ENCODE measurements at regions not wholly inside any gene's neighbourhood (a gene's known extent, or its start where the extent isn't known, plus 50 kb on each side); places are given as distances from the start of the nearest gene placed in this dataset.

DNA sequence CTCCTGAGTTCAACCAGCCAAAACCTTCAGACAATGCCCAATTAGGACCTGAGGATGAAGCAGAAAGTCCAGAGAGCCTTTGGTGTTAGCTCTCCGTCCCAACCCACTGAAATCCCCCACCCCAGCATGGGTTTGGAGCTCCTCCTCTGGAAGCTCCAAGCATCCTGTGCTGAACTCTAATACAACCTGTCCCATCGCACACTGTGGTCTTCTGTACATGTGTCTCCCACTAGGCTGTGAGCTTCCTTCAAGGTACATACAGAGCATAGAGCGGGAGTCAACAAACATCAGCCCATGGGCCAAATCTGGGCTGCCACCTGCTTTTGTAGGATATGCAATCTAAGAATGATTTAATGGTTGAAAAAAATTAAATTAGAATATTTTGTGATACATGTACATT is 166.5 kb downstream of the LSM5 start:
- peaks cover 0 to 7% of the 10 kb centered on the region in 2 donors for H3K27me3 ChIP-seq (ENCODE audit: control insufficient read depth in 2 of 2, insufficient read depth in 1 of 2, low read length in 1 of 2)
- no peaks in the 10 kb centered on the region for H3K9me3 ChIP-seq (ENCODE audit: control insufficient read depth in 2 of 2, insufficient read depth in 1 of 2, low read length in 1 of 2)
- H3K36me3 ChIP-seq (ENCODE audit: control insufficient read depth in 2 of 2, insufficient read depth in 2 of 2, low read length in 1 of 2), result no peaks in the 10 kb centered on the region
- H3K4me3 ChIP-seq (ENCODE audit: low read length in 2 of 2), result no peak overlapping the region
- no peaks in the 10 kb centered on the region for H3K4me1 ChIP-seq (ENCODE audit: control insufficient read depth in 2 of 2, insufficient read depth in 2 of 2, low read length in 2 of 2)
- 95% methylated on average over 3 of the region's 3 CpGs for WGBS
- no peak for DNase-seq (ENCODE audit: low read depth in 6 of 9, low spot score in 9 of 9)
- H3K27ac ChIP-seq (ENCODE audit: low read depth in 1 of 2, low read length in 1 of 2), result no peak overlapping the region

DNA sequence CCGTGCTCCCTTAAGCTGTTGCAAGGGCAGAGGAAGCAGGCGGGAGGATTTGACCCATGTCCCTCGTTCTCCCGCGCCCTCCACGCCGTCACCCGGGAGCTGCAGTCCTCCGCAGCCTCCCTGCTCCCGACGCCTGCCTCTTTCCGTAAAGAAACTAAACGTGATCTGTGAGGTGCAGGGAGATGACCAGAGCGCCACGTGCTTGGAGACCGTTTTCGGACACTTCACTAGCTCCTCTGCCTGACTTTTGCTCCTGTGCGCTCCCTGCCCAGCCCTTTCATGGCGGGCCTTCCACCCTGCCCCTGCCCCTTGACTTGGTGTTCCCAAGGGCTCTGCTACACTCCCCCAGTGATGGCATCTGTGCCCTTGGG is 171.2 kb downstream of the LSM5 start:
- 58% methylated on average over 19 of the region's 19 CpGs for WGBS
- no peak for DNase-seq (ENCODE audit: low read depth in 6 of 9, low spot score in 9 of 9)
- H3K27ac ChIP-seq (ENCODE audit: low read depth in 1 of 2, low read length in 1 of 2), result no peak overlapping the region

DNA sequence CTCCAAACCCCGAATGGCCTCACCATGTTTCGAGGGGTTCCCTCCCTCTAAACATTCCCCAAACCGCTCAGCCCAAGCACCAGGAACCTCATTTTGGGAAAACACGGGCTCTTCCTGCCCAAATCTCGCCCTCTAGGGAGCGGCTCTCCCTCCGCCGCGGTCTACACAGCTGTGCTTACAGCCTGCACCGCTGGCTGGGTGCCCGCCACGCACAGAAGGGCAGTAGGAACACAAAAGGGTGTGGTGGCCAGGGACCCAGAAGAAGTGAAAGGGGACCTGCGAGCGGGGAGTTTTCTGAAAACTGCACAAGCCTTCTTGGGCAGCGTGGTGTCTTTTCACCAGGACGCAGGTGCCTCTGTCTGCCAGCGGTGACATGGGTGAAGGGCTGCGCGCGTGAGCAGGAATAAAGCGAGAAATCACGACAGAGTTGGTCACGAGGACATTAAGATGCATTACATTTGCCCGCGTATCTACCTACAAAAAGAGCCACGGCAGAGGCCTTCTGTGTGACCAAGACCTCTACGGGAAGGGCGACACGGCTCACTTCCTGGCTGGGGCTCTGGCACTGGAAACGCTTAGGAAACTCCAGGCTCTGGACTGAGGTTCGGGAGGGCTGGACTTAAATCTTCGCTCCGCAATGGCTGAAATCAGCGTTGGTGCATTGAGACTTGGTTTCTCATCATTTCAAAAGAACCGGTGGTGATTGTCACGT is 171.7 kb downstream of the LSM5 start:
- Histone ChIP-seq H3K36me3 (ENCODE audit: control insufficient read depth in 2 of 2, insufficient read depth in 2 of 2, low read length in 1 of 2) (no peaks in the 10 kb centered on the region), H3K4me1 (ENCODE audit: control insufficient read depth in 2 of 2, insufficient read depth in 2 of 2, low read length in 2 of 2) (no peaks in the 10 kb centered on the region), H3K4me3 (ENCODE audit: low read length in 2 of 2) (no peak overlapping the region), H3K27me3 (ENCODE audit: control insufficient read depth in 2 of 2, insufficient read depth in 1 of 2, low read length in 1 of 2) (peaks cover 0 to 15% of the 10 kb centered on the region in 2 donors), H3K9me3 (ENCODE audit: control insufficient read depth in 2 of 2, insufficient read depth in 1 of 2, low read length in 1 of 2) (no peaks in the 10 kb centered on the region), H3K27ac (ENCODE audit: low read depth in 1 of 2, low read length in 1 of 2) (no peak overlapping the region)
- no peak for DNase-seq (ENCODE audit: low read depth in 6 of 9, low spot score in 9 of 9)
- WGBS, result 30% methylated on average over 36 of the region's 36 CpGs

More for the DNA sequence above, 171.2 kb downstream of the LSM5 start:
- Histone ChIP-seq H3K27me3 (ENCODE audit: control insufficient read depth in 2 of 2, insufficient read depth in 1 of 2, low read length in 1 of 2) (peaks cover 0 to 15% of the 10 kb centered on the region in 2 donors), H3K4me3 (ENCODE audit: low read length in 2 of 2) (no peak overlapping the region), H3K4me1 (ENCODE audit: control insufficient read depth in 2 of 2, insufficient read depth in 2 of 2, low read length in 2 of 2) (no peaks in the 10 kb centered on the region), H3K9me3 (ENCODE audit: control insufficient read depth in 2 of 2, insufficient read depth in 1 of 2, low read length in 1 of 2) (no peaks in the 10 kb centered on the region), H3K36me3 (ENCODE audit: control insufficient read depth in 2 of 2, insufficient read depth in 2 of 2, low read length in 1 of 2) (no peaks in the 10 kb centered on the region)

DNA sequence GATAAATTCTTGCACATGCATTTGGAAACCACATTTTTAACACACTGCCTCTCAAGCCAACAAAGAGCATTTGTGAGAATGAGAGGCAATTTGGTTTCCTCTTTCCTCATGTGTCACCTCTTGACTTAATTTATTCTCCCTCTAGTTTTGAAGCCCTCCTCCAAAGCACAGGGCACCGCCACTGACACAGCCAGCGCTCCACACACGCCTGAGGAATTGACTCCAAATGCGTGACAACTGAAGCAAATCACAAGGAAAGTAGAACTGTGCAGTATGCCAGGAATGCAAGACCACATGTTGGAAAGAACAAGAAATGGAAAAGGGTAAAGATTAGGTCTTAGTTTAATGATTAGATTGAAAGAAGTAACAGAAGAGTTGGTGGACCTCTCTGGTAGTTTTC is 173.3 kb downstream of the LSM5 start:
- Histone ChIP-seq H3K4me3 (ENCODE audit: low read length in 2 of 2) (no peak overlapping the region), H3K36me3 (ENCODE audit: control insufficient read depth in 2 of 2, insufficient read depth in 2 of 2, low read length in 1 of 2) (no peaks in the 10 kb centered on the region), H3K4me1 (ENCODE audit: control insufficient read depth in 2 of 2, insufficient read depth in 2 of 2, low read length in 2 of 2) (no peaks in the 10 kb centered on the region), H3K27ac (ENCODE audit: low read depth in 1 of 2, low read length in 1 of 2) (no peak overlapping the region), H3K9me3 (ENCODE audit: control insufficient read depth in 2 of 2, insufficient read depth in 1 of 2, low read length in 1 of 2) (no peaks in the 10 kb centered on the region), H3K27me3 (ENCODE audit: control insufficient read depth in 2 of 2, insufficient read depth in 1 of 2, low read length in 1 of 2) (peaks cover 0 to 15% of the 10 kb centered on the region in 2 donors)
- WGBS, result 12% methylated on average over 4 of the region's 4 CpGs
- no peak for DNase-seq (ENCODE audit: low read depth in 6 of 9, low spot score in 9 of 9)

DNA sequence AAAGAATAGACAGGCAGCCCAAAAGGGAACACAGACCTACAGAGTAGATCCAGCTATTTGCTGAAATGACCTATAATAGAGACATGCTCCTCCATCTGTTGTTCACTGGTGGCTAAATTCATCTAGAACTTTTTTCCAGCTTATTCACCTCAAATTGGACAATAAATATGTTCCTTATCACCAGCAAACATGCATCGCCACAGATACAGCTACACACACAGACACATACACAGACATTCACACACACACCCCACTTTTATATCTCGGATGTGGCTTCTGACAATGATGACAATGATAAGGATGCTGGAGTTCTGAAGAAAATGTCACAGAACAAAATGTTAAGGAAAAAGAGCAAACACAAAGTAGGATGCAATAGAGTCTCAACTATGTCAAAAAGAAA is 175.4 kb downstream of the LSM5 start:
- DNase-seq (ENCODE audit: low read depth in 6 of 9, low spot score in 9 of 9), result no peak
- peaks cover 0 to 15% of the 10 kb centered on the region in 2 donors for H3K27me3 ChIP-seq (ENCODE audit: control insufficient read depth in 2 of 2, insufficient read depth in 1 of 2, low read length in 1 of 2)
- no peaks in the 10 kb centered on the region for H3K36me3 ChIP-seq (ENCODE audit: control insufficient read depth in 2 of 2, insufficient read depth in 2 of 2, low read length in 1 of 2)
- H3K27ac ChIP-seq (ENCODE audit: low read depth in 1 of 2, low read length in 1 of 2), result no peak overlapping the region
- H3K9me3 ChIP-seq (ENCODE audit: control insufficient read depth in 2 of 2, insufficient read depth in 1 of 2, low read length in 1 of 2), result no peaks in the 10 kb centered on the region
- H3K4me3 ChIP-seq (ENCODE audit: low read length in 2 of 2), result no peak overlapping the region
- H3K4me1 ChIP-seq (ENCODE audit: control insufficient read depth in 2 of 2, insufficient read depth in 2 of 2, low read length in 2 of 2), result no peaks in the 10 kb centered on the region
- whole genome bisulfite sequencing, result 92% methylated on average over 2 of the region's 2 CpGs

DNA sequence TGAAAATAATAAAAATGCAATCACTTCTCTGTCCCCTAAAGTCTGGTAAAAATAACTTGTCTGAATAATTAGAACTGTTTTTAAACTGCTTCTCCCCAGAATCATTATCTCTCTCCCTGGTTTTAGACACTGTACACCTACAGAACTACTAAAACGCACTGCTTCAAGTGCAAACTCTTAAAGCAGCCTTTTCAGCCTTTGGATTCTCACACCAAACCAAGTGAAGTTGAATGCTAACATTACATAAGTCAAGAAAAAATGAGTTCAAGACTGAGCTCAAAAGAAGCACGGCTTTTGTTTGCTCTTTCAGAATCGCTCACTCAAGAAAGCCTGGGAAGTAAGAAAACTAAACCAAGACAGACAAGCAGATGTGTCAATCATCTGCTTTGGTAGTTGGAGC is 188.8 kb downstream of the LSM5 start:
- H3K4me1 ChIP-seq (ENCODE audit: control insufficient read depth in 2 of 2, insufficient read depth in 2 of 2, low read length in 2 of 2), result no peaks in the 10 kb centered on the region
- H3K27me3 ChIP-seq (ENCODE audit: control insufficient read depth in 2 of 2, insufficient read depth in 1 of 2, low read length in 1 of 2), result peaks cover 22 to 40% of the 10 kb centered on the region in 2 donors
- H3K27ac ChIP-seq (ENCODE audit: low read depth in 1 of 2, low read length in 1 of 2), result no peak overlapping the region
- H3K9me3 ChIP-seq (ENCODE audit: control insufficient read depth in 2 of 2, insufficient read depth in 1 of 2, low read length in 1 of 2), result no peaks in the 10 kb centered on the region
- no peak overlapping the region for H3K4me3 ChIP-seq (ENCODE audit: low read length in 2 of 2)
- H3K36me3 ChIP-seq (ENCODE audit: control insufficient read depth in 2 of 2, insufficient read depth in 2 of 2, low read length in 1 of 2), result no peaks in the 10 kb centered on the region
- DNase-seq (ENCODE audit: low read depth in 6 of 9, low spot score in 9 of 9), result no peak
- 93% methylated on average over 3 of the region's 3 CpGs for WGBS

DNA sequence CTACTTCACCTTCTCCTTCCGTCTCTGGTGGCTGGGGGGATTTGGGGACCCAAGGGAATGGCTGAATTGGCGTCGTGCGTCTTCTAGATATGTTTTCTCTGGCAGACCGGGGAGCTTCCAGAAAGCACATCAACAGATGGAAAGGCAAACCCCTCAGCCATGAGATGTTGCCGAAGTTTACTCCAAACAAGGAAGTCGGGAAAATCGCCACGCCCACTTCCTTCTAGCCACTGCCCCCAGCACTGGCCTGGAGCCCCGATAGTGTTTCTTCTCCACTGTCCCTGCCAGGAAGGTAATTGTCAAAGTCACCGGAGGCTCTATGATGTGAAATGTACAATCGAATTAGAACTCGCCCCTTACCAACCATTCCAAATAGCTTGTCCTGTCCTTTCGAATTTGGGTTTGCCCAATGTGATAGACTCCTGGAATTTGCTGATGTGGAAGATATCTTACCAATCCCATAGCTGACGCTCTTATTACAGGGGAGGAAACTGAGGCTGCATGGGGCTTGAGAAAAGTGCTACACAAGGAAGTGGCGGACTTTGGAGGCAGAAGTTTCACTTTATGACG is 191.0 kb downstream of the LSM5 start:
- Histone ChIP-seq H3K27me3 (ENCODE audit: control insufficient read depth in 2 of 2, insufficient read depth in 1 of 2, low read length in 1 of 2) (peaks cover 22 to 40% of the 10 kb centered on the region in 2 donors), H3K9me3 (ENCODE audit: control insufficient read depth in 2 of 2, insufficient read depth in 1 of 2, low read length in 1 of 2) (no peaks in the 10 kb centered on the region), H3K27ac (ENCODE audit: low read depth in 1 of 2, low read length in 1 of 2) (no peak overlapping the region), H3K4me3 (ENCODE audit: low read length in 2 of 2) (peak overlapping the region; percentile 16 to 17), H3K4me1 (ENCODE audit: control insufficient read depth in 2 of 2, insufficient read depth in 2 of 2, low read length in 2 of 2) (no peaks in the 10 kb centered on the region), H3K36me3 (ENCODE audit: control insufficient read depth in 2 of 2, insufficient read depth in 2 of 2, low read length in 1 of 2) (no peaks in the 10 kb centered on the region)
- 30% methylated on average over 17 of the region's 17 CpGs for WGBS
- no peak for DNase-seq (ENCODE audit: low read depth in 6 of 9, low spot score in 9 of 9)

DNA sequence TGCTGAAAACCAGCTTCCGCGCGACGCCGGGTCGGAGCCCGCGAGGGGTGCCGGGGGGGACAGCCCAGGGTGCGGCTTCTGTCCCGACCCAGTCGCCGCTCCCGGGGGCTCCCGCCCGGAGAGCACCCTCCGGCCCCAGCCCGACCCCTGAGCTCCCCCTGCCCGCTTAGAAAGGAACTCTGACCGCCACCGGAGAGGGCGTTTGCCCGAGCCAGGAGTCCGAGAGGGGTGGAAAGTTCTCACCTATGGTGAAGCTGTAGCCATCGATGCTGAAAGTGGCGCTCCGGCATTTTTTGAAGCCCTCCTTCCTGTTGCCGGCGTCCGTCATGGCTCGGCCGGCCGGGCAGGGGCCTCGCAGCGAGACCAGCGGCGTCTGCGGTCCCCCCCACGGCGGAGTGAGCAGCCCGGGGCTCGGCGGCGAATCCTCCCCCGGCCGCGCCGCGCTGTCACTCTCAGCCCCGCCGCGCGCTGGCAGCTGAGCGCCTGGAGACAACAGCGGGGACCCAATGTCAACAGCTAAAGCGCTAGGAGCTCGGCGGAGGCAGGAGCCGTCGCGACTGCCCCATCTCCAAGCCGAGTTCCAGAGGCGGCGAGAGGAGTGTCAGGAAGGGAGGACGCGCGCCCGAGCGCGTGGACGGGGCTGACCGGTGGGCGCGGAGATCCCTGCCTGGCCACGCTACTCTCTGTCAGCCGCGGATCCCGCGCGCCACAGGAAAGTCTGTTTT is 191.6 kb downstream of the LSM5 start:
- no peak for DNase-seq (ENCODE audit: low read depth in 6 of 9, low spot score in 9 of 9)
- no peaks in the 10 kb centered on the region for H3K4me1 ChIP-seq (ENCODE audit: control insufficient read depth in 2 of 2, insufficient read depth in 2 of 2, low read length in 2 of 2)
- H3K9me3 ChIP-seq (ENCODE audit: control insufficient read depth in 2 of 2, insufficient read depth in 1 of 2, low read length in 1 of 2), result no peaks in the 10 kb centered on the region
- H3K4me3 ChIP-seq (ENCODE audit: low read length in 2 of 2), result peak overlapping the region; percentile 16 to 17
- peaks cover 22 to 40% of the 10 kb centered on the region in 2 donors for H3K27me3 ChIP-seq (ENCODE audit: control insufficient read depth in 2 of 2, insufficient read depth in 1 of 2, low read length in 1 of 2)
- WGBS, result 2% methylated on average over 80 of the region's 80 CpGs
- no peak overlapping the region for H3K27ac ChIP-seq (ENCODE audit: low read depth in 1 of 2, low read length in 1 of 2)
- no peaks in the 10 kb centered on the region for H3K36me3 ChIP-seq (ENCODE audit: control insufficient read depth in 2 of 2, insufficient read depth in 2 of 2, low read length in 1 of 2)

DNA sequence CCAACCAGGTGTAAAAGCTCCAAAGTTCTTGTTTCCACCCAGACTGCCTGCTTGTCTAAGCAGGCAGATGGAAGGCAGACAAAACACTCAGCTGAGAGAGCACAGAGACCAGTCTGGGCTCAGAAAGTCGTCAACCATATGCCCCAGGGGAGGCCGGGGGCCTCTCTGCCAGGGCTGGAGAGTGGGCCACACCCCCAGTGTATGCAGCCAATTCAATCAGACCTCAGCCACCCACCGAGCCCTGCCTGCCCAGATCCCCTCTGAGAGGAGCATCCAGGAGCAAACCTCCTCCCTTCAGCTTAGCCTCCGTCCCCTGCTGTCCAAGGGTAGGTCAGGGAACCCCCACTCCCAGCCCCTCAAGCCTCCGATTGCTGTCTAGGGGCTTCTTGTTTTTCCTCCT is 196.3 kb downstream of the LSM5 start:
- 89% methylated on average over 5 of the region's 5 CpGs for WGBS
- H3K9me3 ChIP-seq (ENCODE audit: control insufficient read depth in 2 of 2, insufficient read depth in 1 of 2, low read length in 1 of 2), result no peaks in the 10 kb centered on the region
- H3K27ac ChIP-seq (ENCODE audit: low read depth in 1 of 2, low read length in 1 of 2), result peak overlapping the region in 1 of 2 donors; percentile 5
- H3K4me1 ChIP-seq (ENCODE audit: control insufficient read depth in 2 of 2, insufficient read depth in 2 of 2, low read length in 2 of 2), result no peaks in the 10 kb centered on the region
- no peak for DNase-seq (ENCODE audit: low read depth in 6 of 9, low spot score in 9 of 9)
- no peak overlapping the region for H3K4me3 ChIP-seq (ENCODE audit: low read length in 2 of 2)
- H3K36me3 ChIP-seq (ENCODE audit: control insufficient read depth in 2 of 2, insufficient read depth in 2 of 2, low read length in 1 of 2), result no peaks in the 10 kb centered on the region
- H3K27me3 ChIP-seq (ENCODE audit: control insufficient read depth in 2 of 2, insufficient read depth in 1 of 2, low read length in 1 of 2), result peaks cover 12 to 22% of the 10 kb centered on the region in 2 donors
